GM19452 (cell line): ENCODE measurements at regions not wholly inside any gene's neighbourhood (a gene's known extent, or its start where the extent isn't known, plus 50 kb on each side); places are given as distances from the start of the nearest gene placed in this dataset.

Experiments used
- ATAC-seq: cut with Tn5 transposase; IDR thresholded peaks from one replicate; pipeline ENCODE4 v1.9.1; 2021; ENCODE audit not compliant: unreplicated experiment

DNA sequence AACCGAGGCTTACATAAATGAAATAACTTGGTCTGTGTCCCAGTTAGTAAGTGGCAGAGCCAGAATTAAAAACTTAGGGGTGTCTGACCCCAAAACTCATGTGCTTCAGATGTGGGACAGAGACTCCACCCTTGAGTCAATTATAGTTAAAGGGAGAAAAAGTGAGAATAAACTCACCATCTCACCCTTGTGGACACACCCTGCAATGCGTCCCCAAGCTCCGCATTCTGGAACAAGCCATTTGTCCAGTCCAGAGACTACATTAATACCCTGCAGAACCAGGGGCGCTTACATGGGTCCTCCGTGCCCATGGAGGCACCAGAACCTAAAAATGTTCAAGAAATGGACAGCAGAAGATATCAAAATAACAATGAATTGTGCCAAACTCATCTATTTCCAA is 207.0 kb upstream of the ZNF507 start:
- no peak for ATAC-seq

DNA sequence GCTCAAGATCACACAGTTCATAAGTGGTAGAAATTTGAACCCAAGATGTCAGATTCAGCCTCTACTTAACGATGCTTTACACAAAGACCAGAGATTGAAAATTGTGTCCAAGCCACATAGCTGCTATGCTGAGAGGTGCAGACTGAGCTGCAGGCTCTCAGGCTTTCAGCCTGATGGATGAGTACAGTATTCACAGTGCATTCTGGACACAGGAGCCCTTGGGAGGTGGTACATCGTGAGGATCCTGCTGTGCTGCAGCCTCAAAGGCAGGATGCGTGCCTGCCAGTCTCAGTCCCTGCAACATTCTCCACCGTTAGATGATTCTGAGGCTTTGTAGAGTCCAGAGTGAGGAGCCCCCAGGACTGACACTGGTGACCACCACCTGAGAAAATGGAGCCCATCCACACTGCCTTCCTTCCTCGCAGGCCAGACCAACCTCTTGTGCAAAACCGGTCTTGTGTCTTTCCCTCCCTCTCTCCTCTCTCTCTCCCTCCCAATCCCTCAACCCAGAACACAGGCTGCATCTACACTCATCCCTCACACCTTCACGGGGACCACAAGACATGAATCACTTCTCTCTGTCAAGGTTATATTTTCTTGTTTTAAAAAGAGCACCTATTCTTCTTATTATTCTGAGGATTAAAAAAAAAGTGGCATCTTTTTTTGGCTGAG is 203.4 kb upstream of the ZNF507 start:
- no peak for ATAC-seq

DNA sequence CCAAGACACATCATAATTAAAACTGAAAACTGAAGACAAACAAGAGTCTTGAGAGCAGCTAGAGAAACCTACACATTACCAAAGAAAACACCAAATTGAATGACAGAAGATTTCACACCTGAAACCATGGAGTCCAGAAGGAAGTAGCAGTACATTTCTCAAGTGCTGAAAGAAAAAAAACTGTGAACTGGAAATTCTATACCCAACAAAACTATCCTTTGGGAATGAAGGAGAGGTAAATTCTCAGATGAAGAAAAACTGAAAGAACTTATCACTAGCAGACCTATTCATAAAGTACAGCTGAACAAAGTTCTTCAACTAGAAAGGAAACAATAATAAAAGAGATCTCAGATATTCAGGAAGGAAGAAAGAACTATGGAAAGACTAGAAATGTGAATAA is 198.7 kb upstream of the ZNF507 start:
- ATAC-seq, result no peak

DNA sequence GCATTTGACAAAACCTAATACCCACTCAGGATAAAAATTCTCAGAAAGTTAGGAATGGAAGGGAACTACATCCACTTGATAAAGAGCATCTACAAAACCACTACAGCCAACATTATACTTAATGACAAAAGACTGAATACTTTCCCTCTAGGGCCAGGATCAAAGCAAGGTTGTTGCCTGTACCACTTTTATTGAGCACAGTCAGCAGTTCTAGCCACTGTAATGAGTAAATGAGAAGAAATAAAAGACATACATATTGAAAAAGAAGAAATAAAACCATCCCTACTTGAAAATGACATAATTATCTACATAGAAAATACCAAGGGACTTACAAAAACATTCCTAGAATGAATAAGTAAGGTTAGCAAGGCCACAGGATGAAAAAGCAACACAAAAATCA is 194.8 kb upstream of the ZNF507 start:
- ATAC-seq, result no peak

DNA sequence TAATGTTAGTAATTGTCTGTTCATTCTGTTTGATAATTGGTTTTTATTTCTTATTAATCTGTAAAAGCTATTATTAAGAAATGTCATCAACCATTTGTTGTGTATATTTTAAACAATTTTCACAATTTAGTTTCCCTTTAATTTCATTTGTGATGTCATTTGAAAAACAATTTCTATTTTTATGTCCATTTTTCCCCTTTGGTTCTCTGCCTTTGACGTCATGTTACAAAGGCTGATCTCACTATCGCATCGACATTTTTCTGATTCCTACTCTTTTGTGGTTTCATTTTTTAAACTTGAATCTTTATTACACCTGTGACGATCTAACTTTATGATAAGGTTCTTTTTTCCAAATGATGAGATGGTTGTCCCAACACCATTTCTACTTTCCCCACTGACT is 191.0 kb upstream of the ZNF507 start:
- no peak for ATAC-seq

DNA sequence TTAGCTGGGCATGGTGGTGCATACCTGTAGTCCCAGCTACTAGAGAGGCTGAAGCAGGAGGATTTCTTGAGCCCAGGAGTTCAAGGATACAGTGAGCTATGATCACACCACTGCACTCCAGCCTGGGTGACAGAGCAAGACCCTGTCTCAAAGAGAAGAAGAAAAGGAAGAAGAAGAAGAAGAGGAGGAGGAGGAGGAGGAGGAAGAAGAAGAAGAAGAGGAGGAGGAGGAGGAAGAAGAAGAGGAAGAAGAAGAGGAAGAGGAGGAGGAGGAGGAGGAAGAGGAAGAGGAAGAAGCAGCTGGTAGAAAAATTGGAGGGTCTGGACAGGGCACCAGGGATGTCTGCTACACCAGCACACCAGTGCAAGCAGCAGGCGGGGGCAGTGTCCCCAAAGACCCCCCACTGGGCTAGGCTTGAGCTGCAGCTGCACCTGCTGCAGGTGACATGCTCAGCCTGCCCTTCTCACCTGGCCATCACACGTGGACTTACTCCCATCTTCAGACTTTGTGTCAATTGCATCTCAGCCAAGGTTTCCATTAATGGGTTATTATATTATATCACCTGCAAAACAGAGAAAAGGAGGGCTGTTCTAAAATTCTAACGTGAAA is 180.9 kb upstream of the ZNF507 start:
- no peak for ATAC-seq

DNA sequence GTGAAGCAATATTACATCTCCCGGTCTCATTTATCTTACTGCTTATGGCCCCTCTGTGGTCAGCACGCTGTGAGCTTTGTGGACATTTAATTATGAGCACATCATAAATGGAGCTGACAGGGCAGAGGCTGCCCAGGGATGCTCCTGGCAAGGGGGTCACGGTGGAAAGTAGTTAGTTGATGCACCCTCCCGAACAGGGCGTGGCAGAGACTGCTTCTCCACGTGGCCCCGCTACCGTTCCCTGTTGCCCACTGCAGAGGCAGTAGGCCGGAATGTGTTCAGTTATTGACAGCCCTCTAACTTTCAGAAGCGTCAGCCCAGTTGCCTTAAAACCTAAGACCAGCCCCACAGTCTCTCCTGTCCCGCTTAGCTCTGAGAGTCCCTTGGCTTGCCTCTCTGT is 180.3 kb upstream of the ZNF507 start:
- no peak for ATAC-seq

DNA sequence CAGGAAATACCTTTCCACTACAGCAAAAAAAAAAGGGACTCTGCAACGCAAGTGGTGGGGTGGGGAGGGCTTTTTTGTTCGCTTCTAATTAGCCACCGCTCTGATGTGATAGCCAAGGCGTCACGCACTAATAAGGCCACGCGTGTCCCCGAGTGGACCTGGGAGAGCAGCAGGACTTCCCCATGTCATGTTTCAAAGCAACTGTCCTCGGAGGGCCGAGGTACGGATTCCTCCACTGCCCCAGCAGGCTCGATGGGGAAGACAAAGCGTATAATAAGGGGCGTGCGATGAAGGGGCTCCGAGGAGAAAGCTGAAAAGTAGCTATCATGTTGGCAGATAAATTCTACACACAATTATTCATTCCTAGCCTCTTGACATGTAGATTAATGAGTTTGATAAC is 179.7 kb upstream of the ZNF507 start:
- ATAC-seq, result no peak

DNA sequence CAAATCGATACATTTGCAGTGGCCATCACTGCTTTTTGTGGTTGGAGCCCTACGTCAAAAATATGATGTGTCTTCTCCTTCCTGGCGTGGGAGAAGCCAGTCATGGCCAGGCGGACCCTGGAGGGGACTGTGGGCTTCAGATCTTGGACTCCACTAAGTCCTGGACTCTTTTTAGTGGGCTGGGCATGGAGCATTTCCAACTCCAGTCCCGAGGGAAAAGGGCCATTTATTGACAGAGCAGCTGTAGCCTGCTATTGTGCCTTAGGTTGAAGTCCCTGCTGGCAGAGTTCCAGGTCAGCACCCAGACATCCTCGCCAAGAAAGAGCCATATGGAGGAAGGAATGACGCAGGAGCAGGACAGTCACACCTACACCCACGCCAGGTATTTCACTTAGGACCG is 179.2 kb upstream of the ZNF507 start:
- ATAC-seq, result no peak

DNA sequence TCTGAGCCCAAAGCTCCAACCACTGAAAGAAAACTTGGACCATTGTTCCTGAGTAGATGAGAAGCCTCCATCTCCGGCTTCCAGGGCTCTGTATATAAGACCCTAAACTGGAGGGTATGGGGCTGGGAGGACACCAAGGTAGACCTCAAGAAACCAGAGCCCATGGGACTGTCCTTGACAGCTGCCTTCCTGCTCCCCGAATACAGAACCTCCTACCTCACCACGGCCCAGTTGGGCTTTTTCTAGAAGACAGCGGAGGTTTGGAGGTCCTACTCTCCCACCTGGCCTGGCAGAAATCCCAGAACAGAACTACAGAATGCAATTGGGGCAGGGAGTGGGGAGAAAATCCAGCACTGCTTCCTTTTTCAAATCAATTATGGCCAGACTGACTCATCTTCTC is 177.3 kb upstream of the ZNF507 start:
- no peak for ATAC-seq

DNA sequence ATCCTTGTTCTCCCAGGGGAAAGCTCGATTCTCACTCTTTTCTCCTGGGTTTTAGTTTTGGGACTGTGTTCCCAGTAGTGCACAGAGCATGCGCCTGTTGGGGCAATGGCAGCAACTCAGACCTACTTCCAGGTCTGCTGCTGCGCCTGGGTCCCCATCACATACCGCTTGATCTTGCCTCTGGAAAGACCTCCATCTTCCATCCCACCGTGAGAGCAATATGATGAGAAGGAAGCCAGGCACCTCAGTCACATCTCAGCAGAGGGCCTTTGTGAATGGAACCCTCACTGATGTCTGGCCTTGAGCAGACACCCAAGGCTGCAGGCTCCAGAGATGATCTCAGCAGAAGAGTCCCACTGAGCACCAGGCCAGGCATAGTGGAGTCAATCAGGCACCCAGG is 176.8 kb upstream of the ZNF507 start:
- ATAC-seq, result no peak

DNA sequence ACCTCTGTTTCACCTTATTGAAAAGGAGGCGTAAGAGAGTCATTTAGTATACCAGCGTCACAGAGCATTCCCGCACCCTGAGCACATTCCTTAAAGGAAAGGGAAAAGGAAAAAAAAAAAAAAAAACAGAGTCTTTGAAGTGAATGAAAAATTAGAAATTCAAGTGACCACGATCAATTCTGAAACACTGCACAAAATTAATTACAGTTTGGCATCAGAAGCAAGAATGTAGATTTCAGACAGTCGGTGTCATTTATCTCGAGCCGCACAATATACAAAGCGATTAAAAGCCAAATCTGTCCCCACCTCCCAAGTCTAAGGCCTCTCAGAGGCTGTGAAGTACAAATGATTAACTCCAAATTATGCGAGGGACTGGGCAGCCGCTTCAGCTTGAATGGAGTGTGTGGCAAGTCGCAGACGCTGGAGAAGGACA is 173.7 kb upstream of the ZNF507 start:
- ATAC-seq, result no peak

DNA sequence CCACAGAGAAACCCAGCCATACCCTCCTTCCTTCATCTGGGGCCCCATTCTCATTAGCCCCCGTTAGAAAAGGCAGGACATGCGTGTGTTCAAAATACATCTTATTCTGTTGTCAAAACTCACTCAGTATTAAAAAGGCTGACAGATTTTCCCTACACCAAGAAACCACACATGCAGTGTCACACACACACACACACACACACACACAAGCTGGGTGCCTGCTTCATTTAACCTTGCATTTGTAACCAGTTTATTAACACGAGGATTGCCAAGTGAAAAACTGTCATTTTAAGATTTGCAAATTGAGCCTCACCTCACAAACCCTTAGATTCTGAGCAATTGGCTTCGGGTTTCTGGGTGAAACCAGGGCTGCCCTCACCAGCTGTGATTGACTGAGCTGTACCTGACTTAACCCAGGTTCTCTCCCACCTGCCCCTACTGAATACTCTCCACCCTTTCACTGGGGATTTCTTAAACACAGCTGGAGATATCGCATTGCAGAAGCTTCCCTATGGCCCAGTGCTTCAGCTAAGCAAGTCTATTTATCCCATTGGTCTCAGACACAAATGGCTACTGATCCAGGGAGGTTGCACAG is 172.7 kb upstream of the ZNF507 start:
- ATAC-seq, result no peak

DNA sequence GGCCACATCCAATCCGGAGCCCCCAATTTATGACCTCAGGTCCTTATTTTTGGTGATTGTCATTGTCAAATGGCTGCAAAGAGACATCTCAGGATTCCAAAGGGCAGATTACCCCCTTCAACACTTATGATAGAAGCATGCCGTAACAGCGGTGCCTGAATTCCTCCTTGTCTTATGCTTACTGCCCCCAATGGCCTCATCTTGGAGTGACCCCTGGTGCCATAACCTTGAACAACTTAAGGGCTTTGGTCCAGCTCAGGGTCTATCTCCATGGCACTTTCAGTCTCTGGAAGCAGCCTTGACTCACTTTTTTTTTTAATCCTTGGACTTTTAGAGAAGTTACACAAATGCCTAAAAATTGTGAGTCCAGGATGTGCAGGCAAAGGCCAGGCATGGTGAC is 171.6 kb upstream of the ZNF507 start:
- no peak for ATAC-seq

DNA sequence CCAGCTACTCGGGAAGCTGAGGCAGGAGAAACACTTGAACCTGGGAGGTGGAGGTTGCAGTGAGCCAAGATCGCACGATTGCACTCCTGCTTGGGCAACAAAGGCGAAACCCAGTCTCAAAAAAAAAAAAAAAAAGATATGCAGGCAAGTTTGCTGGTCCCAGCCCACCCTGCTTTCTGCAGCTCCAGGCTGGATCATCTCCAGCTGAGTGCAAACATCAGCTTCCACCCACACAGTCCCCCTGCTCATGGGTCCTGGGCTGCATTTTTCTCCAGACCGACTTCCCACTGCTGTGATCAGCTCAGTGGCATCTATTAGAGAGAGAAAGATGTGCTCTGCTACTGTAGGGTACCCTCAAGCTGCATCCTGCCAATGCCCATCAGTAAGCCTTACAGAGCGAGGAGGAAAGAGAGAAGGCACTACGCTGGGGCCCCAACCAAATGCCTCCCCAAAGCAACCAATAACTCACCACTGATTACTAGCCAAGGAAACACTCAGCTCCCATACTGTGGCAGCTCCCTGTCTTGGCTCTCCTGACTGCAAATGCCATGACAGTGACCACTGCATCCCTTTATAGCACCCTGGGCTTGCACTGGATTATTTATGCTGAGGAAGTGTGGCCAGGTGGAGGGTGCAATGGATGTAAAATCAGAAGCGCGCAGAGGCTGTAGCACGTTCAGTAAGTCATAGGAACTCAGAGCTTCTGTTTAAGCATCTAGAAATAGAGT is 170.9 kb upstream of the ZNF507 start:
- no peak for ATAC-seq

DNA sequence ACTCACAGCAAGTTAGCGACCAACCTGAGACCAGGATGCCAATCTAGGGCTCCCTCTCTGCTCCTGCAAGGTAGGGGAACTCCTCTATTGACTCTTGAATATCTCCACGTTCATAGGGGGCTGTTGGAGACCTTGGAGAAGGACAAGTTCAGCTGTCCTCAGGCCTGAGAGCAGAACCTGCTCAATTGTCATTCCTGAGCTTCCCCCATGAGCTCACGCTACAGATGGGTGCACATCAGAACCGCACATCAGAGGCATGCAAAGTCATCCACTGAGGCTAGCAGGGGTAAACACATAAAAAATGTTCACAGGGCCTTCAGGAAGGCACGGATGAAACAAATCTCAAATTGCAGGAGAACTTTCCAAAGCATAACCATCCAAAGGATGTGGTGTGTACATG is 168.8 kb upstream of the ZNF507 start:
- ATAC-seq, result no peak

DNA sequence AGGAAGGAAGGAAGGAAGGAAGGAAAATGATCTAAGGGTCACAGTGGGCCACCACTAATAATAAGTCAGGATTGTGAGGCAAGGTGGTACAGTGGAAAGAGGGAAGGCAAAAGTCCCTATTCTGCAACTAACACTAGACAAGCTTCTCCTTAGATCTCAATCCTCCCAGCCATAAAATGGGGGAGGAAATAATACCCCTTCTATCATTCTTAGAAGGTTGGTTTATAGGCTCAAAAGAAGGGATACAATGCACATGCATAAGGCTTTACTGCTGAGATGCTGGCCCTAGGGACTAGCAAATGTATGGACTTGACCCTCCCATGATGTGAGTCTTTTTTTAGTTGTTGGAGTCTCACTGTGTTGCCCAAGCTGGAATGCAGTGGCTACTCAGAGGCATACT is 167.7 kb upstream of the ZNF507 start:
- no peak for ATAC-seq

DNA sequence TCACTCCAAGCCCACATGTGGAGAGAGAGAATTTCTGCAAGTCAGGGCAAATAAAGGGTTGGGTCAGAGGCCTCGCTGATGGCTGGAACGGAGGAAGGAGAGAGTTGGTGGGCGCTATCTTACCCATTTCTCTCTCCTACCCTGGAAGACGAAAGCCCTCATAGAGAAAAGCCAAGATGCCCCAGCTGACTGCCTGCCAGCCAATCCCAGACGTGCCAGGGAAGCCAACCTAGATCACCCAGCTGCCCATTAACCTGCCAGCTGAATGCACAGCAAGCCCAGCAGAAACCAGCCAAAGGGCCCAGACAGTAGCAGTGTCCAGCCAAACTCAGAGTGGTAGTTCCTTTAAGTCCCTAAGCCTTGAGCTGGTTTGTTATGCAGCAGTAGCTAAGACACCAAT is 167.0 kb upstream of the ZNF507 start:
- ATAC-seq, result no peak

DNA sequence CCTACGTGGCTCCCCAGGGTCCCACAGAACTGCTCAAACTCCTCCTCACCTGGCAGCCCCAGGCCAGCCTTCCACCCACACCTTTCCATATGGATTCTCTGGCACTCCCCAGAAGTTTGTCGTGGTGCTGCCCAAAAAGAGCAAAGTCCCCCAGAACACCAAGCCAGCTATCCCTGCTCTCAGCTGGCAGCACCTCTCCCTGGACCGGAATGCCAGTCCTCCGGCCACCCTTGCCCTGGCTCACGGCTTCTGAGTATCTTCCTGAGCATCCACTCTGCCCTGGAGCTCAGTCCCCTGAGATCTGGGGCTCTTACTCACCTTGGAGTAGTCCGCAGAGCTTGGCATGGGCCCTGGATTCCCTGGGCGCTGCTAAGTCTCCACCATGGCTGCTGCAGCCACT is 166.5 kb upstream of the ZNF507 start:
- ATAC-seq, result no peak

DNA sequence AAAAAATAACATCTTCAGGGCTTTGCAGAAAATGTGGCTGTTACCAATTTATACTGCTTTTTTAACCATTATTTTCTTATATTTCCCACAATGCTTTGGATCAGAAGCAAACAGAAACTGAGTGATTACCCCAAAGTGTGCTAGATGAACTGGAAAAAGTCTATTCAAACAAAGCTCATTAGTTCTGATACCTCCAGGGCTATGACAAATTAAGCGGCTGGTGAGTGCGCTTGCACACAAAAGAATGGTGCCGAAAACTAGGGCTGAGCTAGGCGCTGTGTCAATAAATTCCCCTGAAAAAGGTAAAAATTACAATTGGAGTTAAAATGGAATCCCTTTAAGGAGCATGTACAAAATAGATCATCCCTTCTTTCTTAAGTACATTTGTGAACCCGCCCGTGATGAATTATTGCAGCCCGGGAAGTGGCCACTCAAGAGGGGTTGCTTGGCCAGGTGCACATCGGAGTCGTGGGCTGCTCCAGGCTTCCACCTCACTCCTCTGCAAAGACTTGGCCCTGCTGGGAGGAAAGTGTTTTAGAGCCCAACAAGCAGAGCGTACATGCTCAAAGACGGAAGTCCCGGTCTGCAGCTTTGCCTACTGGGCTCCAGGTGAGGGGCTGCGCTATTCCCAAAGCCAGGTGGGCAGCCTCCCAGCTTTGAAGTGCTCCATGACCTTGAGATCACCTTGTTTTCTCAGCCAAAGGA is 164.0 kb upstream of the ZNF507 start:
- ATAC-seq, result no peak

DNA sequence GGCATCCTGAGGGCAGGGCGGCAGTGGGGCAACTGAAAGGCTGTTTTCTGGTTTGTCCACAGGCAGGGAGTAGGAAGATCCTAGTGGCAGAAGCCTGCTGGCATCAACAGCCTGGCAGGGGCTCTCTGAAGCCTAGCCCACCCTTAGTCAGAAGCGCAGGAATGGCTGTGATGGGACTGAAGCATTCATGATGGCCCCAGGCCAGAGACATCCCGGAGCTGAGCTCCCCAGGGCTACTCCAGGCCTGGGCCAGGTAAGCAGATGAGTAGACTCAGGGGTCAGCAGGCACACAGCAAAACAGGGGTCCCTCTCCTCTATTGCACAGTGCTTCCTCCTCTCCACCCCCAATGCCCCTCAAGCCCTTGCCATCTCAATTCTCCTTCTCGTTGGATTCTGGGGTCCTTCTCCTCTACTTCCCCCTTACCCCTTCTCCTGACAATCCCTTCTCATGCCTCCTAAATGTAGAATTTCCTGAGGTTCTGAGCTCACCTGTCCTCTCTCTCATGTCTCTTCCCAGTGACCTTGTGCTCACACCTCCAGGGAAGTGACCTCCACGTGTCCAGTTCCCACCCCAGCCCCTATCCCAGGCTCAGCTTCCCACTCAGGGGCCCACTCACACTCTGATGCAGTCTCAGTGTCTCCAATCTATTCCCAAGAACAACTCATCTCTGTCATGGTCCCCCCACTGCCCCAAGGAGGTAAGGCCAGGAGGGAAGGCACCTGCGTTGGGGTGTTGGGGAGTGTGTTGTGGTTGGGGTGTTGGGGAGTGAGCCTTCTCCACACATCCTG is 158.7 kb upstream of the ZNF507 start:
- no peak for ATAC-seq
